GM12878 (cell line): ENCODE measurements at regions not wholly inside any gene's neighbourhood (a gene's known extent, or its start where the extent isn't known, plus 50 kb on each side); places are given as distances from the start of the nearest gene placed in this dataset.

ENCODE experiments used
- ATAC-seq: fragments of 200-7000 bp; cut with Tn5 transposase; 3 replicates; pipeline ENCODE4 v1.9.1; 2020; ENCODE audit warnings: mild to moderate bottlenecking, moderate library complexity
- BruUV-seq: library from RNA; stranded (reverse); fragments of 400-500 nt; replicated peaks from 2 replicates; lab custom pipeline; 2021; lab: Mats Ljungman, UMichigan
- CTCF ChIA-PET: fragments of 300-600 bp; sonication (Branson Sonifier 250); formaldehyde crosslinking; extraction: SDS; loops from one replicate; lab custom pipeline; 2021; ENCODE audit warnings: inconsistent platforms; lab: Yijun Ruan, JAX
- POLR2A ChIA-PET: fragments of 350-600 bp; formaldehyde crosslinking; extraction: SDS; loops from one replicate; lab custom pipeline; 2021; ENCODE audit warnings: inconsistent platforms; lab: Charles Lee
- RAD21 ChIA-PET: fragments of 300-600 bp; sonication (Branson Sonifier 250); formaldehyde crosslinking; loops from one replicate; lab custom pipeline; 2023; ENCODE audit warnings: antibody characterized with exemption; ENCODE audit not compliant: unreplicated experiment; lab: Charles Lee
- SMC1A ChIA-PET: fragments of 300-600 bp; sonication (Branson Sonifier 250); formaldehyde crosslinking; loops from one replicate; lab custom pipeline; 2023; ENCODE audit not compliant: unreplicated experiment, uncharacterized antibody; lab: Charles Lee
- DNase-seq: peaks from one replicate; pipeline ENCODE4 v3.0.0-alpha.2; 2011; ENCODE audit warnings: low read depth, low spot score
- FAIRE-seq: peaks from 3 replicates; lab custom pipeline; 2011; peaks lifted over from hg19 to GRCh38; lab: Jason Lieb, UNC
- H2AFZ ChIP-seq: 2 replicates; pipeline ENCODE4 v1.6.0; 2011; ENCODE audit warnings: low read depth, low read length, control low read depth; ENCODE audit not compliant: control insufficient read depth
- H3K27ac ChIP-seq: 2 replicates; pipeline ENCODE4 v1.5.1; 2011; ENCODE audit warnings: control low read depth; ENCODE audit not compliant: control insufficient read depth, insufficient read depth
- H3K27me3 ChIP-seq, 2 experiments: replicated peaks in 1 of 2; 2 replicates each; pipeline versions ENCODE4 v1.6.0 to v1.6.1; 2011; ENCODE audit warnings: low read length in 1 of 2; ENCODE audit not compliant: control insufficient read depth in 2 of 2, insufficient read depth in 2 of 2
- H3K36me3 ChIP-seq, 2 experiments: 2 replicates each; pipeline ENCODE4 v1.5.1; 2011; ENCODE audit warnings: low read length in 1 of 2; ENCODE audit not compliant: control insufficient read depth in 2 of 2, insufficient read depth in 2 of 2
- H3K4me1 ChIP-seq: 2 replicates; pipeline ENCODE4 v1.6.1; 2011; ENCODE audit warnings: mild to moderate bottlenecking, low read length, moderate library complexity, mixed read lengths; ENCODE audit not compliant: control insufficient read depth, insufficient read depth
- H3K4me2 ChIP-seq: 2 replicates; pipeline ENCODE4 v1.6.0; 2011; ENCODE audit warnings: control low read depth; ENCODE audit not compliant: control insufficient read depth, insufficient read depth
- H3K4me3 ChIP-seq: fragments of 200-600 bp; sonication (generic); 2 replicates; pipeline ENCODE4 v1.5.1; 2016
- H3K79me2 ChIP-seq: 2 replicates; pipeline ENCODE4 v1.6.0; 2011; ENCODE audit warnings: low read length; ENCODE audit not compliant: control insufficient read depth, insufficient read depth
- H3K9ac ChIP-seq: 2 replicates; pipeline ENCODE4 v1.8.0; 2011; ENCODE audit warnings: low read length, control low read depth, mixed read lengths; ENCODE audit not compliant: control insufficient read depth, insufficient read depth
- H3K9me3 ChIP-seq: replicated peaks from 3 replicates; pipeline ENCODE4 v1.5.1; 2011; ENCODE audit warnings: mild to moderate bottlenecking, low read length; ENCODE audit not compliant: control insufficient read depth, insufficient read depth
- H4K20me1 ChIP-seq: 2 replicates; pipeline ENCODE4 v1.6.0; 2011; ENCODE audit not compliant: control insufficient read depth, insufficient read depth
- FOS ChIP-seq: IDR thresholded peaks from 3 replicates; pipeline ENCODE4 v1.6.1; 2011; ENCODE audit warnings: borderline replicate concordance; ENCODE audit not compliant: insufficient read length; ENCODE audit errors: extremely low read depth
- JUNB ChIP-seq: IDR thresholded peaks from 2 replicates; pipeline ENCODE4 v1.6.1; 2016; ENCODE audit warnings: antibody characterized with exemption, mild to moderate bottlenecking
- SPI1 ChIP-seq: IDR thresholded peaks from 2 replicates; pipeline ENCODE4 v1.6.1; 2011; ENCODE audit warnings: low read depth, mild to moderate bottlenecking, low read length, moderate library complexity, borderline replicate concordance; ENCODE audit not compliant: insufficient read depth
- WGBS: methylation state at CpG from one replicate; pipeline ENCODE4 v1.1.6; 2016; ENCODE audit warnings: low lambda C conversion rate; ENCODE audit not compliant: insufficient replicate concordance, insufficient coverage; ENCODE audit errors: missing lambda C conversion rate; 5-methylcytosine and 5-hydroxymethylcytosine counted together
- in situ Hi-C: fragments of 300-500 bp; cut with MboI; formaldehyde crosslinking; loops from 9 replicates; pipeline ENCODE4 v1.14.3; 2018; ENCODE audit warnings: mixed read lengths
- intact Hi-C: fragments of 100-400 bp; cut with micrococcal nuclease; formaldehyde crosslinking; loops from one replicate; pipeline ENCODE4 v1.14.2; 2022; ENCODE audit not compliant: unreplicated experiment
- TF ChIP-seq, protein P1 (sequence below): IDR thresholded peaks from 2 replicates; pipeline ENCODE4 v1.6.1; 2011; ENCODE audit warnings: mild to moderate bottlenecking, low read depth, low read length, moderate library complexity; ENCODE audit not compliant: insufficient replicate concordance
- TF ChIP-seq, protein P2 (sequence below): fragments of 450-650 bp; IDR thresholded peaks from 2 replicates; pipeline ENCODE4 v1.6.1; 2017; ENCODE audit warnings: mild to moderate bottlenecking, moderate library complexity

DNA sequence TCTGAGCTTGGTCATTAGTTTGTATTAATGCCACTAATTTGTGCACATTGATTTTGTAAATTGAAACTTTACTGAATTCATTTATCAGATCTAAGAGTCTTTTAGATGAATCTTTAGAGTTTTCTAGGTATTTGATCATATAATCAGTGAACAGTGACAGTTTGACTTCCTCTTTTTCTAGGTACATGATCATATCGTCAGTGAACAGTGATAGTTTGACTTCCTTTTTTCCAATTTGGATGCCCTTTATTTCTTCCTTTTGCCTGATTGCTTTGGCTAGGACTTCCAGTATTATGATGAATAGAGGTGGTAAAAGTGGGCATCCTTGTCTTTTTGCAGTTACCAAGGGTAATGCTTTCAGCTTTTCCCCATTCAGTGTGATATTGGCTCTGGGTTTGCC is 421.4 kb upstream of the CPXCR1 start:
- ChIA-PET POLR2A (no interaction called here), RAD21 (no interaction called here), SMC1A (no interaction called here), CTCF (no interaction called here)
- H3K27ac ChIP-seq, result no peak overlapping the region
- H3K27me3 ChIP-seq, result no peaks in the 10 kb centered on the region
- H3K4me2 ChIP-seq, result no peak overlapping the region
- no peaks in the 10 kb centered on the region for H3K9me3 ChIP-seq
- no peak for TF ChIP-seq JUNB
- peak; percentile 24; the same call in 1 of the 2 replicates for TF ChIP-seq SPI1
- TF ChIP-seq FOS, result no peak
- TF ChIP-seq, protein P1, sequence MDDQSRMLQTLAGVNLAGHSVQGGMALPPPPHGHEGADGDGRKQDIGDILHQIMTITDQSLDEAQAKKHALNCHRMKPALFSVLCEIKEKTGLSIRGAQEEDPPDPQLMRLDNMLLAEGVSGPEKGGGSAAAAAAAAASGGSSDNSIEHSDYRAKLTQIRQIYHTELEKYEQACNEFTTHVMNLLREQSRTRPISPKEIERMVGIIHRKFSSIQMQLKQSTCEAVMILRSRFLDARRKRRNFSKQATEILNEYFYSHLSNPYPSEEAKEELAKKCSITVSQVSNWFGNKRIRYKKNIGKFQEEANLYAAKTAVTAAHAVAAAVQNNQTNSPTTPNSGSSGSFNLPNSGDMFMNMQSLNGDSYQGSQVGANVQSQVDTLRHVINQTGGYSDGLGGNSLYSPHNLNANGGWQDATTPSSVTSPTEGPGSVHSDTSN, result no peak
- TF ChIP-seq, protein P2, sequence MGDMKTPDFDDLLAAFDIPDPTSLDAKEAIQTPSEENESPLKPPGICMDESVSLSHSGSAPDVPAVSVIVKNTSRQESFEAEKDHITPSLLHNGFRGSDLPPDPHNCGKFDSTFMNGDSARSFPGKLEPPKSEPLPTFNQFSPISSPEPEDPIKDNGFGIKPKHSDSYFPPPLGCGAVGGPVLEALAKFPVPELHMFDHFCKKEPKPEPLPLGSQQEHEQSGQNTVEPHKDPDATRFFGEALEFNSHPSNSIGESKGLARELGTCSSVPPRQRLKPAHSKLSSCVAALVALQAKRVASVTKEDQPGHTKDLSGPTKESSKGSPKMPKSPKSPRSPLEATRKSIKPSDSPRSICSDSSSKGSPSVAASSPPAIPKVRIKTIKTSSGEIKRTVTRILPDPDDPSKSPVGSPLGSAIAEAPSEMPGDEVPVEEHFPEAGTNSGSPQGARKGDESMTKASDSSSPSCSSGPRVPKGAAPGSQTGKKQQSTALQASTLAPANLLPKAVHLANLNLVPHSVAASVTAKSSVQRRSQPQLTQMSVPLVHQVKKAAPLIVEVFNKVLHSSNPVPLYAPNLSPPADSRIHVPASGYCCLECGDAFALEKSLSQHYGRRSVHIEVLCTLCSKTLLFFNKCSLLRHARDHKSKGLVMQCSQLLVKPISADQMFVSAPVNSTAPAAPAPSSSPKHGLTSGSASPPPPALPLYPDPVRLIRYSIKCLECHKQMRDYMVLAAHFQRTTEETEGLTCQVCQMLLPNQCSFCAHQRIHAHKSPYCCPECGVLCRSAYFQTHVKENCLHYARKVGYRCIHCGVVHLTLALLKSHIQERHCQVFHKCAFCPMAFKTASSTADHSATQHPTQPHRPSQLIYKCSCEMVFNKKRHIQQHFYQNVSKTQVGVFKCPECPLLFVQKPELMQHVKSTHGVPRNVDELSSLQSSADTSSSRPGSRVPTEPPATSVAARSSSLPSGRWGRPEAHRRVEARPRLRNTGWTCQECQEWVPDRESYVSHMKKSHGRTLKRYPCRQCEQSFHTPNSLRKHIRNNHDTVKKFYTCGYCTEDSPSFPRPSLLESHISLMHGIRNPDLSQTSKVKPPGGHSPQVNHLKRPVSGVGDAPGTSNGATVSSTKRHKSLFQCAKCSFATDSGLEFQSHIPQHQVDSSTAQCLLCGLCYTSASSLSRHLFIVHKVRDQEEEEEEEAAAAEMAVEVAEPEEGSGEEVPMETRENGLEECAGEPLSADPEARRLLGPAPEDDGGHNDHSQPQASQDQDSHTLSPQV, result no peak
- no peaks in the 10 kb centered on the region for H4K20me1 ChIP-seq
- DNase-seq (no peak), FAIRE-seq (no peak), ATAC-seq (no peak)
- H3K4me1 ChIP-seq, result no peaks in the 10 kb centered on the region
- no peaks in the 10 kb centered on the region for H3K79me2 ChIP-seq
- H3K36me3 ChIP-seq, result no peaks in the 10 kb centered on the region
- H3K9ac ChIP-seq, result no peak overlapping the region
- intact Hi-C loops, result no loop called here
- H3K4me3 ChIP-seq, result no peak overlapping the region
- WGBS, result 0% methylated on average over 1 of the region's 1 CpG
- H2AFZ ChIP-seq, result no peak overlapping the region
- in situ Hi-C loops, result no loop called here
- no TSS peak for BruUV-seq
